ENCODE measurements at regions not wholly inside any gene's neighbourhood (a gene's known extent, or its start where the extent isn't known, plus 50 kb on each side); places are given as distances from the start of the nearest gene placed in this dataset.

GRCh38 chr20:22942742-22943141 is 92.4 kb upstream of the SSTR4 start (continued):
- no peak for TF ChIP-seq E2F4 (IDR thresholded peaks at IDR 0.05; ENCODE audit: low read depth, low read length)
- TF ChIP-seq RFX5 (IDR thresholded peaks at IDR 0.05; ENCODE audit: low read depth, low read length) = no peak

GRCh38 chr20:22944062-22944461 is 91.0 kb upstream of the SSTR4 start:
- no peaks in the 10 kb centered on the region for H3K79me2 ChIP-seq (ENCODE audit: control insufficient read depth, insufficient read depth, low read length)
- no peak overlapping the region for H3K4me3 ChIP-seq
- H3K9me3 ChIP-seq (replicated peaks; ENCODE audit: control insufficient read depth, insufficient read depth, low read length) = no peaks in the 10 kb centered on the region
- WGBS (ENCODE audit: insufficient coverage, insufficient replicate concordance, low lambda C conversion rate, missing lambda C conversion rate) = 38% methylated on average over 4 of the region's 4 CpGs
- H3K9ac ChIP-seq (ENCODE audit: control insufficient read depth, insufficient read depth, low read length) = no peak overlapping the region
- H4K20me1 ChIP-seq (ENCODE audit: control insufficient read depth, insufficient read depth) = no peaks in the 10 kb centered on the region
- no peaks in the 10 kb centered on the region for H3K4me1 ChIP-seq (ENCODE audit: control insufficient read depth, insufficient read depth, low read length)
- in situ Hi-C loops (cut with MboI) (no loop called here), intact Hi-C loops (cut with micrococcal nuclease; ENCODE audit: unreplicated experiment) (no loop called here)
- ChIA-PET POLR2A (no interaction called here), RAD21 (ENCODE audit: unreplicated experiment) (interaction anchor here (1.1 to 1.2 kb wide), 2 partner anchors 15 to 254 kb away, joined by 3 read pairs; no protein-coding TSS in a partner anchor), SMC1A (ENCODE audit: uncharacterized antibody, unreplicated experiment) (interaction anchor here (1.0 to 2.5 kb wide), 4 partner anchors 11 to 291 kb away, joined by 4 to 6 read pairs (median 4); no protein-coding TSS in a partner anchor), CTCF (interaction anchor here (0.5 to 1.0 kb wide), 2 partner anchors 21 to 23 kb away, joined by 3 read pairs; no protein-coding TSS in a partner anchor)
- no peak for DNase-seq (ENCODE audit: low read depth, low spot score)
- no peak for ATAC-seq
- H3K36me3 ChIP-seq (ENCODE audit: control insufficient read depth in 2 of 2, insufficient read depth in 2 of 2, low read length in 1 of 2) = no peaks in the 10 kb centered on the region
- H3K4me2 ChIP-seq (ENCODE audit: control insufficient read depth, insufficient read depth) = no peak overlapping the region
- H3K27ac ChIP-seq (ENCODE audit: control insufficient read depth, insufficient read depth) = no peak overlapping the region
- H2AFZ ChIP-seq (ENCODE audit: control insufficient read depth, low read depth, low read length) = no peak overlapping the region
- no peak for FAIRE-seq
- no TSS peak for BruUV-seq (replicated peaks)
- peaks cover 0 to 2% of the 10 kb centered on the region in 2 experiments; a peak in 2 of 4 replicates for H3K27me3 ChIP-seq (replicated peaks in 1 of 2; ENCODE audit: control insufficient read depth in 2 of 2, insufficient read depth in 2 of 2, low read length in 1 of 2)
- no peak for TF ChIP-seq ZBTB40 (IDR thresholded peaks at IDR 0.05; ENCODE audit: borderline replicate concordance)
- no peak for TF ChIP-seq BCL3 (IDR thresholded peaks at IDR 0.05; ENCODE audit: borderline replicate concordance, insufficient read depth, low read depth, low read length, poor library complexity, severe bottlenecking)
- TF ChIP-seq BACH1 (IDR thresholded peaks at IDR 0.05; ENCODE audit: borderline replicate concordance) = no peak
- TF ChIP-seq CBFB (IDR thresholded peaks at IDR 0.05; ENCODE audit: low read depth) = no peak
- no peak for TF ChIP-seq MAX (IDR thresholded peaks at IDR 0.05; ENCODE audit: low read depth, low read length)
- TF ChIP-seq TARDBP (IDR thresholded peaks at IDR 0.05; ENCODE audit: borderline replicate concordance) = no peak
- TF ChIP-seq NRF1 (conservative IDR thresholded peaks at IDR 0.05; ENCODE audit: low read depth, low read length) = no peak
- TF ChIP-seq SRF (IDR thresholded peaks at IDR 0.05; ENCODE audit: low read depth in 2 of 2, low read length in 2 of 2) = no peak
- no peak for TF ChIP-seq TBL1XR1 (IDR thresholded peaks at IDR 0.05; ENCODE audit: low read depth, low read length)
- TF ChIP-seq ZZZ3 (IDR thresholded peaks at IDR 0.05; ENCODE audit: control insufficient read depth, insufficient read length, low read depth) = no peak

All from GM12878 (cell line).